ENCODE measurements at regions not wholly inside any gene's neighbourhood (a gene's known extent, or its start where the extent isn't known, plus 50 kb on each side); places are given as distances from the start of the nearest gene placed in this dataset.
A peak's percentile ranks its signal among the peaks of the same experiment; 100 is the strongest.

DNA sequence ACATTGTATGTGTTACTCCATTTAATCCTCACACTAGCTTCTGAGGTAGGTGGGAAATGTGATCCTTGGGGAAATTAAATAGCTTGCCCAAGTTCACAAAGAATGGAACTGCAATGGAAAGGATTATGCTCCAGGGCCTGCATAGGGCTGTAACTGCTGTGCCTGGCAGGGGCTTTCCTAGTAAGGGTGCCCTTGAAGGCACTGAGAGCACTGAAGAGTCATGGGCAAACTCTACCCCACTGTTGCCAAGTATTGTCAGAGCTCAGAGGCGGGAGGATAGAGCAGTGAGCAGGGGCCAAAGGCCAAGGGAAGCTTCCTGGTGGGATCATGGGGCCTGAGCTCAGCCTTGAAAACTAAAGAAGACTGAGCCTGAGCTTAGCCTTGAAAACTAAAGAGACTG lies 133.0 kb upstream of the NALF2 start:
- DNase-seq (ENCODE audit: missing footprints) (no peak), ATAC-seq (peak; percentile 52)
- intact Hi-C loops (cut with DNase I): no loop called here

DNA sequence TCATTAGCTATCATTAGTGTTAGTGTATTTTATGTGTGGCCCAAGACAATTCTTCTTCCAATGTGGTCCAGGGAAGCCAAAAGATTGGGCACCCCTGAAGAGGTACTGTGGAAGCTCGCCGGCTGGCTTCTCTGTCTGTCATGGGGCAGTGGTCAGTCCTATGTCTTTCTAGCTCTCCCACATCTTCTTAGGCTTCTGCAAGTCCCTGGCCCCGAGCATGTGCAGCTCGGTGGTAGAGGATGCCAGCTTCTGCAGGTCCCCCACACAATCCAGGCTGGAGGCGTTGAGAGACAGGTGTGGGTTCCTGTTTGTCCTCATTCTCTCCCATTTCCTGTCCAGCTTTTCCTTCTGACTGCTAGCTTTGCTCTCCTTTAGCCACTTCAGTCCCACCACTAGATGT lies 134.1 kb upstream of the NALF2 start:
- DNase-seq (ENCODE audit: missing footprints): no peak
- intact Hi-C loops (cut with DNase I): no loop called here
- ATAC-seq: no peak

GRCh38 chrX:69366183-69366582 lies 137.9 kb upstream of the NALF2 start:
- no peak for ATAC-seq
- DNase-seq (ENCODE audit: missing footprints): no peak
- intact Hi-C loops (cut with DNase I): no loop called here

- intact Hi-C loops (cut with DNase I): no loop called here
- ATAC-seq (no peak), DNase-seq (ENCODE audit: missing footprints) (no peak)
Measured at GRCh38 chrX:69365755-69366154, 138.4 kb upstream of the NALF2 start.

DNA sequence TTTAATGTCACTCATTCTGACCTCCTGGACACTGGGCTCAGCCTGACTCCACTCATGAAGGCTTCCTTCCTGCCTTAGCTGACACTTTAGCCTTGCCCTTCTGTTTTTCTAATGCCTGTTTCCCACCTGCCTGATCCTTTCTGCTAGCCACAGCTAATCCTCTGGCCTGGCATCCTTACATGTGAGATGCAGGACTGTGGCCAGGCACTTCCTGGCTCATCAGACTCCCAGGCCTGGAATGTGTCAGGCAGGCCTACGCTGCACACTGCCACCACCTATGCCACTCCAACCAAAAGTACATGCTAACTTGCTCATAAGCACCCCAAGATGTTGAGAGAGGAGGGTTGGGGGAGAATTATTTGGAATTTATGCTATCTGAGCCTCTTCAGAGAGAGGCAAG lies 138.8 kb upstream of the NALF2 start:
- intact Hi-C loops (cut with DNase I): no loop called here
- DNase-seq (ENCODE audit: missing footprints): no peak
- peak; percentile 75 for ATAC-seq

DNA sequence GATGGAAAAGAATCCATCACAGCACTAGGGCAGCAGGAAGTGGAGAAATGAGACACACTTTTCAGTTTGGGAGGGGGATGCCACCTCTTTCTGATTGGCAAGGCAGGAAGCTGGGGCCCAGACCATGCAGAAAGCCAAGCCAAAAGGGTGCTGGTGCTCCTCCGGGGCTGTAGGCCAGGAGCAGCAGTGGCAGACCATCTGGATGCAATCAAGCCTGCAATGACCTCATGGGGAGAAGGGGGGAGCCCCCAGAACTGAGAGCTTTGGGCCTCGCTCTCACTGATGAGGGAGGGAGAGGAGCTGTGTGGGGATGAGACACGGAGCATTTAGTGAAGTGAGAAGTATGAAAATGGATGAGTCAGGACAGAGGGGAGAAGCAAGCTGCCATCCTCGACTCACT lies 141.3 kb upstream of the NALF2 start:
- no peak for DNase-seq (ENCODE audit: missing footprints)
- intact Hi-C loops (cut with DNase I): no loop called here
- ATAC-seq: peak; percentile 76

- ATAC-seq (no peak), DNase-seq (ENCODE audit: missing footprints) (no peak)
- intact Hi-C loops (cut with DNase I): no loop called here
Measured at GRCh38 chrX:69362354-69362753, 141.8 kb upstream of the NALF2 start.

- intact Hi-C loops (cut with DNase I): no loop called here
- DNase-seq (ENCODE audit: missing footprints) (no peak), ATAC-seq (peak; percentile 33)
Measured at GRCh38 chrX:69361311-69361845, 142.7 kb upstream of the NALF2 start.

DNA sequence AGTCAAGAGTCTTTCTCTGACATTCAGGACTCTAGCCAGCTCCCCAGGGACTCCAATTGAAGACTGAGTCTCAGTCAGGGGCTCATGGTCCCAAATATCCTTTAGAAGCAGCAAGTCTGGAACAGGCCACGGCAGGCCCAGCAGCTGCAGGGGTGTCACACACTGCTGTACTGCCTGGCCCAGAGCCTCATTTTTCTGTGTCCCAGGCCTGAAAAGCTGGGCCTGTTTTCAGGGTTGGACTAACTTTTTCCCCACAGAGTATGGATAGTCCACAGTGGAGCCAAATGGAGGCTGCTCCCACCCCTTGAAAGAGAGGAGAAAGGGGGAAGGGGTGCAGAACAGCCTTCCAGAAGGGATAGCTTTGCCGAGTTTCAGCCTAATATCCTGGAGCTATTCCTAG lies 146.8 kb upstream of the NALF2 start:
- DNase-seq (ENCODE audit: missing footprints) (no peak), ATAC-seq (peak; percentile 44)
- intact Hi-C loops (cut with DNase I): no loop called here

DNA sequence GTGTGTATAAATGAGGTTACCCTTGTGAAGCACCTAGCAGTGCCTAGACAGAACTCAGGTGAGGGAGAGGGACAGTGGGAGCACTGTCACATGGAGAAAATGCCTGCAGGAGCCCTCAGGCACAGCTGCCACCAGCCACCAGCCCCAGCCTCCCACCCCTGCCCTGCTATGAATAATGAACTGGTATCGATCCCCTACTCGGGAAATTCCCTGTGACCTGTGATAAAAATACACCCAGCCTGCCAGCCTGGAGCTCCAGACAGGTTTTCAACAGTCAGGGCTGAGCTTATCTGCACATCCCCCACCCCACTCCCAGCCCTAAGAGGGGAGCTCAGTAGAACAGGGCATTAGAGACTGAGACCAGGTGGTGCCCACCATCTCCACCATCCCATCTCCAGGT lies 159.6 kb upstream of the PJA1 start:
- DNase-seq (ENCODE audit: missing footprints) (no peak), ATAC-seq (no peak)
- intact Hi-C loops (cut with DNase I): no loop called here

- intact Hi-C loops (cut with DNase I): no loop called here
- DNase-seq (ENCODE audit: missing footprints) (no peak), ATAC-seq (no peak)
Measured at GRCh38 chrX:69323786-69324720, 158.8 kb upstream of the PJA1 start.

DNA sequence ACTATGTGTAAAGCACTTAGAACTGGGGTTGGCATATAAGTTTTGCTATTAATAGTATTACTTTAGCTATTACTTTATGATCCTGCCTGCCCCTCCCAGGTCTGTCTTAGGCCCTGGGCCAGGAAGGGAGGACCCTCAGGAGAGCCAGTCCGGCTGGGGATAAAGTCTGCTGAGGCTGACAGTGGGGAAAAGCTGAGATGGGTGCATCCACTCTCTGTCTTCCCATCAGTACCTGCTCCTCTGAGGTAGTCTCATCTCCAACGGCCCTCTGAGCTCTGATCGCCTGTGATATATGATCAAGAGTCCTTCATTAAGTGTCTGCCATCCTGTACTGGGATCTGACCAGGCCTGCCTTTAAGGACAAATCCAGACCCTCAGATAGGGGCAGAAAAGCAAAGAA lies 156.5 kb upstream of the PJA1 start:
- DNase-seq (ENCODE audit: missing footprints) (no peak), ATAC-seq (no peak)
- intact Hi-C loops (cut with DNase I): no loop called here

- DNase-seq (ENCODE audit: missing footprints) (no peak), ATAC-seq (no peak)
- intact Hi-C loops (cut with DNase I): no loop called here
Measured at GRCh38 chrX:69321006-69321655, 155.9 kb upstream of the PJA1 start.

DNA sequence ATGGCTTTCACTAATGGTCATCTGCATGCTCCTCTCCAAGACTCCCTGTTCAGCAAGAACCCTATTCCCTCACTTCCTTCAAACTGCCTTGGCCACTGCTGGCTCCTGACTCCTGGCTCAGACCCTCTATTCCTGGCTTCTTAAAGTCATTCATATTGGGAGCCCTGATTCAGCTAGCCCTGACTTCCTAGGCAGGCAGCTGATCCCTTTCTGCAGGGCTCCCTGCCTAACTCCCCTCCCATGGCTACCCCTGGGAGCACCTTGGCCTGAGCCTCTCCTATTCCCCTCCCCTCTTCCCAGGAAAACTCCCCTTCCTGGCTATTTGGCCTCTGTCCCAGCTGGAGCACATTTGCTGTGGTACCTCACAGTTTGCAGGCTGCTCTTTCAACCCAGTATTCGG lies 154.9 kb upstream of the PJA1 start:
- intact Hi-C loops (cut with DNase I): no loop called here
- DNase-seq (ENCODE audit: missing footprints) (no peak), ATAC-seq (no peak)

- intact Hi-C loops (cut with DNase I): no loop called here
- no peak for ATAC-seq
- DNase-seq (ENCODE audit: missing footprints): no peak
Measured at GRCh38 chrX:69319376-69319775, 154.1 kb upstream of the PJA1 start.

DNA sequence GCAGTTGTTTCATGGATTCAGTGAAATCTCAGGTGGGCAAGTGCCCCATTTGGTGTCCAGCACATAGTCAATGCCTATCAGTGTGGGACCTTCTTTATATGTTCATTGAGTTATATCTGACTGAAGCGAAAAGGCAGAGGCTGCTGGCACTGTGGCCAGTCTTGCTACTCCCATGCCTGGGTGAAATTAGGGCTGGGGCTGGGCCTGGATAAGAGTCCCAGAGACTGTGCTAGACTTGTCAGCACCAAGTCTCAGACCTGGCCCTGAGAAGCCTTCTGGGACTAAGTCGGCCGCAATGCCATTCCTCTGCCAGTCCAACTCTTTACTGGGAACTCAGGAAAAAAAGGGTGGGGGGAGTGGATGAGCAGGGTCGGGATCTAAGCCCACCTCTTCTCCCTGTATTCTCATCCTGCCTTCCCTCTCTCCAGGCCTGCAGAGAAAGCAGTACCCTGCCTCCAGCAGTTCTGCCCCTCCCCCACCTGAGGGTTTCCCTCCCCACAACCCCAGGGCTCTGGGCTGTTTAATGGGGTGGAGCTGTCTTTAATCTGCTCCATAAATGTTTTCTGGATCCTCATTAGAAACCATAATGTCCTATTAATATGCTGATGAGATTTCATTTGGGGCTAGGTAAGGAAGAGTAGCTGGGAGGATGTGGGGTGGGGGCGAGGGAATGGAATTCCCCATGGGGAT lies 153.5 kb upstream of the PJA1 start:
- no peak for ATAC-seq
- DNase-seq (ENCODE audit: missing footprints): no peak
- intact Hi-C loops (cut with DNase I): no loop called here

GRCh38 chrX:69317721-69318120 lies 152.5 kb upstream of the PJA1 start:
- intact Hi-C loops (cut with DNase I): no loop called here
- ATAC-seq (no peak), DNase-seq (ENCODE audit: missing footprints) (no peak)

DNA sequence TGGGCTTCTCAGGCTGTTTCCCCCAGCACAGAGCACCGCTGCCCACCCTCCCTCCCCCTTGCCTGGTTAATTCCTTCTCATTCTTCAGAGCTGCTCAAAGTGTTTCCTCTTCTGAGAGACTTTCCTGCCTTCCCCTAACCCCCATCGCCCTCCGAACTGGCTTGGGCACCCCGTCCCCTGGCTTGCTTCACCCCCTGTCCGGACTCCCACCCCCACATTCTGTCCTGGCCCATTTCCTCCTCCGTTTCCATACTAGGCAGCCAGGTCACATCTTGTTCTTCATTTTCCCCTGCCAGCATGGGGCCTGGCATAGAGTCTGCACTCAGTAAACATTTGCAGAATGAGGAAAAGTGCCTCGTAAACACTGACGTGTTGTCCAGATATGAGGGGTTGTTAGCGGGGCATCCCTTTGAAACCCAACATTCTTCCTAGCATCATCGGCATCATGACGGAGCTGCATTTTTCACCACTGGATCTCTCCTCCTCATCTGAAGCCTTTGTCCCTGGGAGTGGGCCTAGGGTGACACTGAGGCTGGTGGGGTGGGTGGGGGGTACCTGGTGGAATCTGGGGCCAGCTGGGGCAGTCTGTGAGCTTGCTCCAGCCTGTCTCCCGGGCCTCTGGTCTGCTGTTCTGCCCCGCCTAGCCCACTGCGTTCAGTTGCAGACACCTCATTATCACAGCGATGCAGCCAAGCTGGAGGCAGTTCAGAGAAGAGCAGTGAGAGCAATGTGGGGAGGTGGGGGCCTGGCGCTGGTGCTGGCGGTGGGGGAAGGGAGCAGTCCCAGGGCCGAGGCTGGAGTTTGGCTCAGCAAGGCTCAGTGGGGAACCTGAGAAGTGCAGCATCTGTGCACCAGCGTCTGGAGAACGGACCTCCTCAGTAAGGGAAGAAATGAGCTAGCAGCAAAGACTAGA lies 149.4 kb upstream of the PJA1 start:
- ATAC-seq: peak; percentile 56
- intact Hi-C loops (cut with DNase I): no loop called here
- DNase-seq (ENCODE audit: missing footprints): no peak
